ENCODE measurements at regions not wholly inside any gene's neighbourhood (a gene's known extent, or its start where the extent isn't known, plus 50 kb on each side); places are given as distances from the start of the nearest gene placed in this dataset.

DNA sequence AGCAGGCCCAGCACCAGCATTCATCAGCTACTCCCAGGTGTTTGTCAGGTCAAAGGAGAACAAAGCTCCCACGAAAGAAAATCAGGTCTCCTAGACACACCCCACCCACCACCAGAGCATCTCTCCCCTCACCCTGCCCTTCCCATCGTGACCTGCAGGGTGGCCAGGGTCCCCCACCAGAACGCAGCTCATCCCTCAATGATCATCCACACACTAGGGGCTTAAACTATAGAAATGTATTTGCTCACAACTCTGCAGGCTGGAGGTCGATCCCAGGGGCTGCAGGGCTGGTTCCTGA is 97.4 kb downstream of the RIPK4 start:
- H3K9me3 ChIP-seq (ENCODE audit: control insufficient read depth, low read depth, low read length) = no peaks in the 10 kb centered on the region
- no peaks in the 10 kb centered on the region for H3K4me1 ChIP-seq (ENCODE audit: control insufficient read depth, low read depth, low read length)
- no peak overlapping the region for H3K4me3 ChIP-seq (ENCODE audit: low read length)
- H3K36me3 ChIP-seq (ENCODE audit: control insufficient read depth, low read depth, low read length) = no peaks in the 10 kb centered on the region
- H3K27me3 ChIP-seq (ENCODE audit: control insufficient read depth, insufficient read depth, low read length) = no peaks in the 10 kb centered on the region
- H3K9ac ChIP-seq (ENCODE audit: low read length) = no peak overlapping the region
- no peak overlapping the region for H3K27ac ChIP-seq (ENCODE audit: low read length)

DNA sequence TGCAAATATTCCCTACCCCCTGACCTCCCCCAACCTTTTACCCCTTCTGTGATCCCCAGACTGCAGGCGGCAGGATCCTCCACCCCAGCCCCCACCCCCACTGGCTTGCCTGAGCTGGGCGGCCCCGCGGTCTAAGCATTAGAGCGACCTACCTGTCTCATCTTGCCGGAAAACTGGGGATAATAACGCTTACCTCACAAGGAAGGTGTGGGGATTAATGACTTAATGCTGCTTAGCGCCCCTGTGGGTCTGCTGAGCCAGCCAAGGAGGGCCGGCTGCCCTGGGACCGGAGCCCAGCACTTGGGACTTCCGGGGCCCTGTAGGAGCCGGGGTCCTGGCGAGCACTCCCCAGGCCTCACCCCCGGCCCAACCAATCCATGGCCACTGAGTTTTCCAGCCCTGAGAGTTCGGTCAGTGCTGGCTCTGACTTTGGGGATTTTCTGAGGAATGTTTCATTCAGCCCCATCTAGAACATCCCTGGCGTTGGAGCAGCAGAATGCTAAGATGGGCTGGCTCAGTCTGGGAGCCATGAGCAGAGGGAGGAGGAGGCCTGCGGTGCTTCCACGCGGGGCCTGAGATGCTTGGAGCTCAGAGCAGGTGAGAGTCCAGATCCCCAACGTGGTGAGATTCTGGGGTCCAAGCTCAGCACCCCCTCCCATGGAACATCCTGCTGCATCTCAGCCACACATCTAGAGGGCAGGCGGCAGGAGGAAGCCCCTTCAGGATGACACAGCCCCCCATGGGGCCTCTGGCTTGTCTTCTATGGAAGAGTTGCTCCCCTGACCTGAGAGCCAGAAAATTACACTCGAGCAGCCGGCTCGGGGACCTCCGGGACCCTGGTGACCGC is 97.9 kb downstream of the RIPK4 start:
- H3K27ac ChIP-seq (ENCODE audit: low read length) = no peak overlapping the region
- no peaks in the 10 kb centered on the region for H3K36me3 ChIP-seq (ENCODE audit: control insufficient read depth, low read depth, low read length)
- H3K4me3 ChIP-seq (ENCODE audit: low read length) = no peak overlapping the region
- H3K9me3 ChIP-seq (ENCODE audit: control insufficient read depth, low read depth, low read length) = no peaks in the 10 kb centered on the region
- no peaks in the 10 kb centered on the region for H3K27me3 ChIP-seq (ENCODE audit: control insufficient read depth, insufficient read depth, low read length)
- no peak overlapping the region for H3K9ac ChIP-seq (ENCODE audit: low read length)
- H3K4me1 ChIP-seq (ENCODE audit: control insufficient read depth, low read depth, low read length) = no peaks in the 10 kb centered on the region

DNA sequence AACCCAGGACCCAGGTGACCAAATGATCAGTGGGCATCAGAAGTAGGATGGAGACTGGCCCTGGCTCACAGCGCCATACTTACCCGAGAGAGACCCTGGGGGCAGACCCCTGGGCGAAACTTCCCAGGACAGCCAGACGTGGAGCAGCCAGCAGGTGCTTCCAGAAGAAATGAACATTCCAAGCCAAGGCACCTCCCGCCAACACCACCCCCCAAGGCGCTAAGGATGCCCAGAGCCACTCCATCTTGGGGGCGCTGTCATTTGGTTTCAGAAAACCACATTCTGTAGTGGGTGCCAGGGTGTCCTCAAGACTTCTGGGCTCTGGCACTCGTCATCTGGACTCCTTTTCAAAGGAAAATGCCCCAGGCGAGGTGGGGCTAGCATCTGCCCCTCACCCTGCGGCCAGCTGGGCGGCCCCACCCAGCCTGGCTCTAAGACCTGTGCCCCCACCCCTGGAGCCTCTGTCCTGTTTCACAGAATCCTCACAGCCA is 98.8 kb downstream of the RIPK4 start:
- Histone ChIP-seq H3K9ac (ENCODE audit: low read length) (no peak overlapping the region), H3K36me3 (ENCODE audit: control insufficient read depth, low read depth, low read length) (no peaks in the 10 kb centered on the region), H3K4me3 (ENCODE audit: low read length) (no peak overlapping the region), H3K4me1 (ENCODE audit: control insufficient read depth, low read depth, low read length) (no peaks in the 10 kb centered on the region), H3K27me3 (ENCODE audit: control insufficient read depth, insufficient read depth, low read length) (no peaks in the 10 kb centered on the region), H3K9me3 (ENCODE audit: control insufficient read depth, low read depth, low read length) (no peaks in the 10 kb centered on the region), H3K27ac (ENCODE audit: low read length) (no peak overlapping the region)

DNA sequence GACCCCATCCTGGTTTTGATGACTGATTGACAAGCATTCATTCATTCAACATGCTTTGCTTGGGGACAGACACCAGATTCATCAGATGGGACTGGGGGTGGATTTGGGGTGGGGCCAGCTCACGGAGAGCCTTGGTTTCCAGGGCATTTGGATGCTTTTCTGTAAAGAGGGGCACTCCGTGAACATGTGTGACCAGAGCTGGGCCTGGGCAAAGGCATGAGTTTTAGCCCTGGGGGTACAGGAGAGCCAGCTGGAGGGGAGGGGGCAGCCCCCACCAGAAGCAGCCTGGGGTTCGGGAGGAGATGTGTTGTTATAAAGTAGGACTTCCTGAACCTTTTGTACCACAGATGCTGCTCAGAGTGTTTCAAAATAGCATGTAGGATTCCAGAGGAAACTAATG is 99.7 kb downstream of the RIPK4 start:
- H3K36me3 ChIP-seq (ENCODE audit: control insufficient read depth, low read depth, low read length) = no peaks in the 10 kb centered on the region
- no peaks in the 10 kb centered on the region for H3K27me3 ChIP-seq (ENCODE audit: control insufficient read depth, insufficient read depth, low read length)
- no peak overlapping the region for H3K27ac ChIP-seq (ENCODE audit: low read length)
- H3K4me1 ChIP-seq (ENCODE audit: control insufficient read depth, low read depth, low read length) = no peaks in the 10 kb centered on the region
- no peak overlapping the region for H3K4me3 ChIP-seq (ENCODE audit: low read length)
- H3K9me3 ChIP-seq (ENCODE audit: control insufficient read depth, low read depth, low read length) = no peaks in the 10 kb centered on the region
- no peak overlapping the region for H3K9ac ChIP-seq (ENCODE audit: low read length)

DNA sequence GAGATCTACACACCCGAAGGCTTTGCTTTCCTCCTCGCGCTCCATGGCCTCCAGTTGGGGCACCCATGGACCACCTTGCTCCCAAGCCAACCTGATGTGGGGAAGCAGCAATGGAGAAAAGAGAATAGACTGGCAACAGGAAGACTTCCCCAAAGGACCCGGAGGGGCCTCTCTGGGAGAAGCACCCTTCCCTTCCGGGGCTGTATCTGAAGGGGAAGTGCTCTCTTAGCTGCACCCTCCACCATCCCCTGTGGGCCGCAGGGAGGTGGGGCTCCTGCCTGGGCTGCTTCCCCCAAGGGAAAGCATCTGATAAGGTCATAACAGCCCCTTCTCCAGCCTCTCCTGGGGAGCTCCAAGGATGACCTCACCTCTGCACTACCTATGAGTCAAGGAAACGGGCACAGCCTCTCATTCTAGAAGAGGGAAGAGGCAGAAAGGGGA is 100.2 kb downstream of the RIPK4 start:
- H3K27ac ChIP-seq (ENCODE audit: low read length) = no peak overlapping the region
- H3K4me3 ChIP-seq (ENCODE audit: low read length) = no peak overlapping the region
- no peaks in the 10 kb centered on the region for H3K36me3 ChIP-seq (ENCODE audit: control insufficient read depth, low read depth, low read length)
- no peaks in the 10 kb centered on the region for H3K9me3 ChIP-seq (ENCODE audit: control insufficient read depth, low read depth, low read length)
- no peaks in the 10 kb centered on the region for H3K27me3 ChIP-seq (ENCODE audit: control insufficient read depth, insufficient read depth, low read length)
- H3K4me1 ChIP-seq (ENCODE audit: control insufficient read depth, low read depth, low read length) = no peaks in the 10 kb centered on the region
- H3K9ac ChIP-seq (ENCODE audit: low read length) = no peak overlapping the region

DNA sequence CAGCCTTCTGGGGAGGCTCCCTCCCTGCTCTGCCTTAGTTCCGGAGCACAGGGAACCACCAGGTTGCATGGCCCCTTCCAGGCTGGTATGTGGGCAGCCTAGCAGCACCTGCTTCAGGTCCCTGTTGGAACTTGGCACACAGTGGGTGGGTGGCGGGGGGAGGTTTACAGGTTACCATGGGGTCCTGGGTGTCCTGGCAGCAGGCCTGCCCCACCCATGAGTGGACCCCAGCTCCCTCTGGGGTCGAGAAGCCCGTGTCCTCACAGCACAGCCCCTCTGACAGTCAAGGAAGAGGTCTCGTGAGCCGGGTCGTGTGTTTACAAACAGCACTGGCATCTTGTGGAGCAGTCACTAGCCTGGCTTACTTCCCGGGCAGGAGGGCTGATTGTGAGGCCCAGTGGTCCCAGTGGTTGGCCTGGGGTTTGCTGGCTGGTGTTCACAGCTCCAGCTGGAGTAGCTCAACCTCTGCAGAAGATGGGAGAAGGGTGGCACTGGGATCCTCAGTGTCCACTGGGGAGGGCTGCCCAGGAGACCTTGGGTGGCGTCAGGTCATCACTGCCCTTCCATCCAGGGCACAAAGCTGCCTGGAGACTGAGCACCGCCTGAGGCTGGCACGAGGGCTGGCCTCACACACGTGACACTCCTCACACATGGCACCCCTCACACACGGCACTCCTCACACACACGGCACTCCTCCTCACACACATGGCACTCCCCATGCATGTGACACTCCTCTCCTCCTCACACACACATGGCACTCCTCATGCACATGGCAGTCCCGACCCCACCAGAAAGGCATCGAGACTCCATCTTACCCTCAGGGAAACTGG is 100.9 kb downstream of the RIPK4 start:
- Histone ChIP-seq H3K36me3 (ENCODE audit: control insufficient read depth, low read depth, low read length) (no peaks in the 10 kb centered on the region), H3K27ac (ENCODE audit: low read length) (no peak overlapping the region), H3K4me1 (ENCODE audit: control insufficient read depth, low read depth, low read length) (no peaks in the 10 kb centered on the region), H3K27me3 (ENCODE audit: control insufficient read depth, insufficient read depth, low read length) (no peaks in the 10 kb centered on the region), H3K4me3 (ENCODE audit: low read length) (no peak overlapping the region), H3K9ac (ENCODE audit: low read length) (no peak overlapping the region), H3K9me3 (ENCODE audit: control insufficient read depth, low read depth, low read length) (no peaks in the 10 kb centered on the region)

DNA sequence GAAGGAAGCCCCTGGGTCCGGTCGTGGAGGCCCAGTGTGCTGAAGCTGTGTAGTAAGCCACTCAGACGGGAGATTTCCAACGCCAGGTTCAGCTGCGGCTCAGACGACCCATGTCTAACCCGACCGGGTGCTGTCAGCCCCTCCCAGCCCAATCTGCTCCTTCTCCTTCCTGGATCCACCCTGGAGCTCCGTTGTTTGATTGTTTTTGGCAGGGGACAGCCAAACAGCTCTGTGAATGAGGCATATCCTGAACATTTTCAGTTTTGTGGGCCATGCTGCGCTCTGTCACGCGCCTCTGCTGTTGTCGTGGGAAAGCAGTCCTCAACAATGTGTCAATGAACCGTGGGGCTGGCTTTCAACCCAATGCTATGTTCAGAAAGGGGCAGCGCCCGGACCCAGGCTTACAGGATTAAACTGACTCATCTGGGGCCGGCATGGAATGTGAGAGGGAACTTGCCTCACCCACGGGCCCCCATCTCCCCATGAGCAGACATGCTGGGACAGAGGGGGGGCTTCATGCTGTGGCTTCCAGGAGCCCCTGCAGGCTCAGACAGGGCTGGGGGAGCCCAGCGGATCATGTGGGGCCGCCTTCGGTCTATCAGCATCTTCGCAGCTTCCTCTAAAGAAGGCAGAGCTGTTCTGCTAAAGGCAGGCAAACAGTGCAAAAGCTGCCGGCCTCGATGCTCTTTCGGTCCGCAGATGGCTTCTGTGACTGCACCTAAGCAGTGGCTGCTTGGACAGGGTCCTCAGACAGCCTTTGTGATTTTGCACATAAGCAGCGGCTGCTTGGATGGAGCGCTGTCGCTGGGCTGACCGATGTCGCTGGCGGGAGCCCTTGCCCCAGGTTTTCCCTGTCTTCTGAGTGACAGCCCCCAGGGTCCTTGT is 101.7 kb downstream of the RIPK4 start:
- Histone ChIP-seq H3K36me3 (ENCODE audit: control insufficient read depth, low read depth, low read length) (no peaks in the 10 kb centered on the region), H3K4me3 (ENCODE audit: low read length) (no peak overlapping the region), H3K27ac (ENCODE audit: low read length) (no peak overlapping the region), H3K9ac (ENCODE audit: low read length) (no peak overlapping the region), H3K4me1 (ENCODE audit: control insufficient read depth, low read depth, low read length) (no peaks in the 10 kb centered on the region), H3K27me3 (ENCODE audit: control insufficient read depth, insufficient read depth, low read length) (no peaks in the 10 kb centered on the region), H3K9me3 (ENCODE audit: control insufficient read depth, low read depth, low read length) (no peaks in the 10 kb centered on the region)

DNA sequence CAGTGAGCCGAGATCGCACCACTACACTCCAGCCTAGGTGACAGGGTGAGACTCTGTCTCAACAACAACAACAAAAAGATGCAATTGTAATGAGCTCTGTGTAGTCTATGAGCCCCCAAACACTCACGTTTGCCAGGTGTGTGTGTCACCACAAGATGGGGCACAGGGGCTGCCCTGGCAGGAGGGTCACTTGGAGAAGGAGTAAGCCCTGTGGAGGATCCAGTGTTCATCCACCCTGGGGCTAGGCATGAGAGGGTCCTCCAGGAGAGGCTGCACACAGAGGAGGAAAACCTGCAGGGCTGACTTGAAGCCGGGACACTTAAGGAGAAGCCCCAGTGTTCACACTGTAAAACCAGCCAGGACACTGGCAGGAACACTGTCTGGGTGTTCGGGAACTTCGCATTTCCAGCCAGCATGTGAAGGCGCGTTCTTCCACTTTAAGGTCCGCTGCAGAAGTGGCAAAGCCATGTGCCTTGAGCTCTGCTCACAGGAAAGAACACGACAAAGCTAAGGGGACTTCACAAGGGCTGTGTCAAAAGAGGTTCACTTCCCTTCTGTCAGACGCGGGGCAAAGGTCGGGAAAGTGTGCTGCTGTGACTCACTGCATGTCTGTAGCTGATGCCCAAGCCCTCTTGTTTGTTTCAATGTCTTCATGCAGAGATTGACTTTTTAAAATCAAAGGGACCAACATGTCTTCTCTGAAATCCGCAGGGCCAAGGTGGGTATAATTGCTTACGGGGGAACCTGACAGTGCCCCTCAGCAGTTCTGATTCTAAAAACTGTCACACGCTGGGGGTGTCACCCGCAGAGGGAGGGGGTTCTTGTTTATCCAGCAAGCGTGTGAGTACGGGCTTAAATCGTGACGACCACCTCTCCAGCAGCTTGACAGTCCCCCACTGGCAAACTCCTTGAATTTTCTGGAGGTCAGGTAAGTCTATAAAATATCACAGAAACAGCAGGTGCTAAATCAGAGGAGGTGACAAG is 102.8 kb downstream of the RIPK4 start:
- H3K4me3 ChIP-seq (ENCODE audit: low read length) = no peak overlapping the region
- H3K9ac ChIP-seq (ENCODE audit: low read length) = no peak overlapping the region

DNA sequence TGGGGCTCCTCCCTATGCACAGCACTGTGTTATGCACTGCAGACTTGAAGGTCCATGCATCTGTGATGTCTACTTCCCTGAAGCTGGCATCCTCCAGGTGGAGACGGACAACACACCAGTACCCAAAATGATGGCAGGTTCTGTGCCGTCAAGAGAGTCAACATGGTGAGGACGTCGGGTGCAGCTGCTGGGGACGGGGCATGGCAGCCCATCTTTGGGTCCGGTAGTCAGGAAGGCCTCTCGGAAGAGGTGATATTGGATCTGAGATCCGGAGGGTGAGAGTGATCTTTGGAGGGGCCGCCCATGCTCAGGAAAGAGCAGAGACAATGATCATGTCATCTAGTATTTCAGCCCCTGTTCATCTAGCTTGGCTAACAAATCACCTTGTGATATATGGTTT is 104.1 kb downstream of the RIPK4 start:
- Histone ChIP-seq H3K36me3 (ENCODE audit: control insufficient read depth, low read depth, low read length) (no peaks in the 10 kb centered on the region), H3K9me3 (ENCODE audit: control insufficient read depth, low read depth, low read length) (no peaks in the 10 kb centered on the region), H3K9ac (ENCODE audit: low read length) (no peak overlapping the region), H3K27me3 (ENCODE audit: control insufficient read depth, insufficient read depth, low read length) (no peaks in the 10 kb centered on the region), H3K27ac (ENCODE audit: low read length) (no peak overlapping the region), H3K4me1 (ENCODE audit: control insufficient read depth, low read depth, low read length) (peaks cover 7% of the 10 kb centered on the region), H3K4me3 (ENCODE audit: low read length) (no peak overlapping the region)

More for the DNA sequence above, 102.8 kb downstream of the RIPK4 start:
- Histone ChIP-seq H3K9me3 (ENCODE audit: control insufficient read depth, low read depth, low read length) (no peaks in the 10 kb centered on the region), H3K27ac (ENCODE audit: low read length) (no peak overlapping the region), H3K36me3 (ENCODE audit: control insufficient read depth, low read depth, low read length) (no peaks in the 10 kb centered on the region), H3K4me1 (ENCODE audit: control insufficient read depth, low read depth, low read length) (no peaks in the 10 kb centered on the region), H3K27me3 (ENCODE audit: control insufficient read depth, insufficient read depth, low read length) (no peaks in the 10 kb centered on the region)

DNA sequence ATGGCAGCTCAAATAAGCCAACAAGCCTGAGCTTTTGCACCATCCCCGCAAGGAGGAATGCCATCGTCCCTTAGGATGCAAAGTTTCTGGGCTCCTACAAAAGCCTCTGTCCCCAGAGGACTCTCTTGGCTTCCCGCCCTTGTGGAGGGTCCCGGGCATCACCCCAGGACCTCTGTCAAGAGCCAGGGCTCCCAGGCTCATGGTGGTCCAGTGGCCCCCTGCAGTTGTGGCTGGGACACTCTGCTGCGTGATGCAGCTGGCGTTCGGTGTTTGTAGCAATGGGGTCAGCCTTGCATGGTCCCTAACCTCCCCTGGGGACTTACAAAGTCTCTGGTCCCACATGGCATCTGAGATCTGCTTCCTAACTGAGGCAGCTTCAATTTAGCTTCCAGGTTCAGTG is 104.7 kb downstream of the RIPK4 start:
- H3K9me3 ChIP-seq (ENCODE audit: control insufficient read depth, low read depth, low read length) = no peaks in the 10 kb centered on the region
- H3K27ac ChIP-seq (ENCODE audit: low read length) = no peak overlapping the region
- H3K27me3 ChIP-seq (ENCODE audit: control insufficient read depth, insufficient read depth, low read length) = no peaks in the 10 kb centered on the region
- no peaks in the 10 kb centered on the region for H3K36me3 ChIP-seq (ENCODE audit: control insufficient read depth, low read depth, low read length)
- H3K9ac ChIP-seq (ENCODE audit: low read length) = no peak overlapping the region
- peaks cover 9% of the 10 kb centered on the region for H3K4me1 ChIP-seq (ENCODE audit: control insufficient read depth, low read depth, low read length)
- no peak overlapping the region for H3K4me3 ChIP-seq (ENCODE audit: low read length)

Data from iPS-18a (cell line).